ENCODE measurements at regions not wholly inside any gene's neighbourhood (a gene's known extent, or its start where the extent isn't known, plus 50 kb on each side); places are given as distances from the start of the nearest gene placed in this dataset.

GRCh38 chr20:11267131-11267761 lies 593.4 kb upstream of the JAG1 start (continued):
- no peak for TF ChIP-seq ZBTB4 (CRISPR knock-in tag; IDR thresholded peaks at IDR 0.05)
- TF ChIP-seq RB1 (IDR thresholded peaks at IDR 0.05; ENCODE audit: borderline replicate concordance) = no peak
- no peak for TF ChIP-seq CEBPZ (IDR thresholded peaks at IDR 0.05; ENCODE audit: low read depth, low read length)
- no peak for TF ChIP-seq PRDM15 (CRISPR knock-in tag; IDR thresholded peaks at IDR 0.05)
- TF ChIP-seq CHD1 (IDR thresholded peaks at IDR 0.05; ENCODE audit: low read depth, low read length) = 0 out of 2 replicates have a peak, but pooled peaks have one; percentile 71
- no peak for TF ChIP-seq ATF3 (IDR thresholded peaks at IDR 0.05; ENCODE audit: borderline replicate concordance, extremely low read depth, low read depth, low read length)
- no peak for TF ChIP-seq HDAC6 (IDR thresholded peaks at IDR 0.05; ENCODE audit: unreplicated experiment)
- peak; percentile 99 for TF ChIP-seq NR2F1 (conservative IDR thresholded peaks at IDR 0.05)
- TF ChIP-seq RCOR1 (conservative IDR thresholded peaks at IDR 0.05; ENCODE audit: low read depth, low read length) = no peak
- TF ChIP-seq MXI1 (IDR thresholded peaks at IDR 0.05; ENCODE audit: low read depth, low read length) = 0 out of 2 replicates have a peak, but pooled peaks have one; percentile 36
- no peak for TF ChIP-seq EZH2 (IDR thresholded peaks at IDR 0.05; ENCODE audit: borderline replicate concordance, control insufficient read depth, low read depth, low read length)
- TF ChIP-seq MAX (IDR thresholded peaks at IDR 0.05; ENCODE audit: low read depth, low read length) = no peak
- peak; percentile 92 for TF ChIP-seq FOXK2 (IDR thresholded peaks at IDR 0.05)
- TF ChIP-seq USF1 (IDR thresholded peaks at IDR 0.05; ENCODE audit: borderline replicate concordance, extremely low read length, insufficient read depth, low read depth, low read length) = no peak
- peak; percentile 83; the same call in 1 of the 2 replicates for TF ChIP-seq EED (IDR thresholded peaks at IDR 0.05; ENCODE audit: low read depth)
- TF ChIP-seq BMI1 (IDR thresholded peaks at IDR 0.05; ENCODE audit: borderline replicate concordance) = peak; percentile 47; the same call in 1 of the 2 replicates

Data from GM12878 (cell line).